Natural killer cell (primary cell): ENCODE measurements at regions not wholly inside any gene's neighbourhood (a gene's known extent, or its start where the extent isn't known, plus 50 kb on each side); places are given as distances from the start of the nearest gene placed in this dataset.

ENCODE experiments used
- ATAC-seq, 3 donors: fragments of 150-1000 bp in 2 of 3; fragments of 200-7000 bp in 1 of 3; cut with Tn5 transposase; 1 replicate in 1 of 3; 2 replicates in 2 of 3; pipeline ENCODE4 v1.10.0; 2021; ENCODE audit warnings: mild to moderate bottlenecking in 2 of 3, moderate library complexity in 2 of 3
- DNase-seq, 2 donors: peaks; one replicate each; pipeline versions ENCODE4 v3.0.0 to v3.0.0-alpha.2; 2013 to 2021; ENCODE audit warnings: mixed read lengths in 1 of 2
- H3K27ac ChIP-seq: one replicate; pipeline ENCODE4 v1.5.1; 2013; ENCODE audit warnings: mild to moderate bottlenecking, low read length
- H3K27me3 ChIP-seq: one replicate; pipeline ENCODE4 v1.6.1; 2013; ENCODE audit warnings: low read length; ENCODE audit not compliant: control insufficient read depth, insufficient read depth
- H3K36me3 ChIP-seq: one replicate; pipeline ENCODE4 v1.6.1; 2013; ENCODE audit warnings: low read length; ENCODE audit not compliant: control insufficient read depth, insufficient read depth
- H3K4me1 ChIP-seq: one replicate; pipeline ENCODE4 v1.6.1; 2013; ENCODE audit warnings: low read length; ENCODE audit not compliant: control insufficient read depth, insufficient read depth
- H3K4me3 ChIP-seq: one replicate; pipeline ENCODE4 v1.5.1; 2013; ENCODE audit warnings: low read length
- H3K9me3 ChIP-seq: one replicate; pipeline ENCODE4 v1.6.1; 2013; ENCODE audit warnings: low read length; ENCODE audit not compliant: control insufficient read depth, insufficient read depth
- H3K27ac Mint-ChIP-seq, 2 donors: one replicate each; pipeline ENCODE4 v1.8.0; 2022; ENCODE audit warnings: mild to moderate bottlenecking in 2 of 2, mixed read lengths in 2 of 2, moderate library complexity in 1 of 2
- H3K27me3 Mint-ChIP-seq, 2 donors: one replicate each; pipeline ENCODE4 v1.8.0; 2022; ENCODE audit warnings: low read depth in 2 of 2, mixed read lengths in 2 of 2
- H3K36me3 Mint-ChIP-seq: one replicate; pipeline ENCODE4 v1.8.0; 2022; ENCODE audit warnings: mixed read lengths
- H3K4me1 Mint-ChIP-seq, 2 donors: one replicate each; pipeline ENCODE4 v1.8.0; 2022; ENCODE audit warnings: mixed read lengths in 2 of 2
- H3K4me3 Mint-ChIP-seq: one replicate; pipeline ENCODE4 v1.8.0; 2022; ENCODE audit warnings: mild to moderate bottlenecking, moderate library complexity, mixed read lengths
- H3K9me3 Mint-ChIP-seq, 2 donors: one replicate each; pipeline ENCODE4 v1.8.0; 2022; ENCODE audit warnings: mixed read lengths in 2 of 2
- WGBS: methylation state at CpG from one replicate; pipeline ENCODE4 v1.1.7; 2013; ENCODE audit warnings: missing lambda C conversion rate; ENCODE audit not compliant: insufficient coverage; 5-methylcytosine and 5-hydroxymethylcytosine counted together
- intact Hi-C: fragments of 100-400 bp; cut with micrococcal nuclease; formaldehyde crosslinking; loops from one replicate; pipeline ENCODE4 v1.14.2; 2022
- TF ChIP-seq, protein P1 (sequence below): fragments of 200-600 bp; IDR thresholded peaks from one replicate; pipeline ENCODE4 v1.8.0; 2022; ENCODE audit warnings: antibody characterized with exemption

DNA sequence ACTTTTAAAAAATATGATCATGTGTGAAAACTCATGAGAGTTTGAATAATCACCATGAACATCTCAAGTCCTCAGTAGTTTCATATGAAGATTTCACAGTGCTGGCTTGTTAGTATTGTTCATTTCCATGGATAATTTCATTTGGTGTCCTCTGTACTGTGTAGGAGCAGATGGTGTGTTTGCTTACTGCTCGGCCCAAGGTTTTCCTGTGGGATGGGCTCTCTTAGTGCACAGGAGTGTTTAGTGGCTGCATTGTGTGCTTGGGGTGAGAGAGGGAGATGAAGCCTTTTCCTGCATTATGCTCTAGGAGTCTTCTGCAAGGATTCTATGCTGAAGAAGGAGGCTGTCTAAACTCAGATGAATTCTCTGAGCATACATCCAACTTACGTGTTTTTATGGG, 270.6 kb downstream of the SOCS6 start:
- WGBS: 90% methylated on average over 2 of the region's 2 CpGs
- TF ChIP-seq, protein P1, sequence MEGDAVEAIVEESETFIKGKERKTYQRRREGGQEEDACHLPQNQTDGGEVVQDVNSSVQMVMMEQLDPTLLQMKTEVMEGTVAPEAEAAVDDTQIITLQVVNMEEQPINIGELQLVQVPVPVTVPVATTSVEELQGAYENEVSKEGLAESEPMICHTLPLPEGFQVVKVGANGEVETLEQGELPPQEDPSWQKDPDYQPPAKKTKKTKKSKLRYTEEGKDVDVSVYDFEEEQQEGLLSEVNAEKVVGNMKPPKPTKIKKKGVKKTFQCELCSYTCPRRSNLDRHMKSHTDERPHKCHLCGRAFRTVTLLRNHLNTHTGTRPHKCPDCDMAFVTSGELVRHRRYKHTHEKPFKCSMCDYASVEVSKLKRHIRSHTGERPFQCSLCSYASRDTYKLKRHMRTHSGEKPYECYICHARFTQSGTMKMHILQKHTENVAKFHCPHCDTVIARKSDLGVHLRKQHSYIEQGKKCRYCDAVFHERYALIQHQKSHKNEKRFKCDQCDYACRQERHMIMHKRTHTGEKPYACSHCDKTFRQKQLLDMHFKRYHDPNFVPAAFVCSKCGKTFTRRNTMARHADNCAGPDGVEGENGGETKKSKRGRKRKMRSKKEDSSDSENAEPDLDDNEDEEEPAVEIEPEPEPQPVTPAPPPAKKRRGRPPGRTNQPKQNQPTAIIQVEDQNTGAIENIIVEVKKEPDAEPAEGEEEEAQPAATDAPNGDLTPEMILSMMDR: no peak

DNA sequence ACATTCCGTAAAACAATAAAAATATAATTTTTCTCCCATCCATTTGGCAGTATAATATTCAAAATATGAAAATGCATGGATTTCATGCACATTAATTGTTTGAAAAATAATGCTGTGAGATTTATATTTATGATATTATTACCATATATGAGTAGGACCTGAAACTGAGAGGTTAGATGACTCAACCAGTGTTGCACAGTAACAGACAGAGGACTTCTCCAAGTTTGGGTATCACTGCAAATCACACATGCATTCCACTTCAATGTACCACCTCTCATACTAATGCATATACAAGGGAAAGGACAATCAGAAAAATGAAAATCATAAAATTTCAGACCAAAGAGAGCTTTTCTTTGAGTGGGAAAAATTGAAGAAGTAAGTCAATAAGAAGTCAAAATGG, 269.5 kb downstream of the SOCS6 start:
- Histone ChIP-seq H3K27ac (no peak overlapping the region), H3K4me3 (no peak overlapping the region), H3K27me3 (no peaks in the 10 kb centered on the region), H3K4me1 (no peaks in the 10 kb centered on the region), H3K9me3 (no peaks in the 10 kb centered on the region), H3K36me3 (no peaks in the 10 kb centered on the region)
- Mint-ChIP-seq H3K27ac (no peak overlapping the region), H3K9me3 (peaks cover 0 to 2% of the 10 kb centered on the region in 2 donors), H3K36me3 (no peaks in the 10 kb centered on the region), H3K4me3 (no peak overlapping the region), H3K27me3 (no peaks in the 10 kb centered on the region), H3K4me1 (no peaks in the 10 kb centered on the region)
- no CpG with 5 or more reads among the region's 1 CpG for WGBS
- TF ChIP-seq, protein P1: no peak
- intact Hi-C loops: no loop called here
- DNase-seq (no peak), ATAC-seq (no peak)

More for the DNA sequence above, 270.6 kb downstream of the SOCS6 start:
- Mint-ChIP-seq H3K9me3 (peaks cover 0 to 2% of the 10 kb centered on the region in 2 donors), H3K27me3 (no peaks in the 10 kb centered on the region), H3K36me3 (no peaks in the 10 kb centered on the region), H3K27ac (no peak overlapping the region), H3K4me1 (no peaks in the 10 kb centered on the region), H3K4me3 (no peak overlapping the region)
- DNase-seq (no peak), ATAC-seq (no peak)
- H3K36me3 ChIP-seq: no peaks in the 10 kb centered on the region
- H3K4me3 ChIP-seq: no peak overlapping the region
- no peaks in the 10 kb centered on the region for H3K27me3 ChIP-seq
- intact Hi-C loops: no loop called here
- no peaks in the 10 kb centered on the region for H3K9me3 ChIP-seq
- H3K4me1 ChIP-seq: no peaks in the 10 kb centered on the region
- H3K27ac ChIP-seq: no peak overlapping the region

DNA sequence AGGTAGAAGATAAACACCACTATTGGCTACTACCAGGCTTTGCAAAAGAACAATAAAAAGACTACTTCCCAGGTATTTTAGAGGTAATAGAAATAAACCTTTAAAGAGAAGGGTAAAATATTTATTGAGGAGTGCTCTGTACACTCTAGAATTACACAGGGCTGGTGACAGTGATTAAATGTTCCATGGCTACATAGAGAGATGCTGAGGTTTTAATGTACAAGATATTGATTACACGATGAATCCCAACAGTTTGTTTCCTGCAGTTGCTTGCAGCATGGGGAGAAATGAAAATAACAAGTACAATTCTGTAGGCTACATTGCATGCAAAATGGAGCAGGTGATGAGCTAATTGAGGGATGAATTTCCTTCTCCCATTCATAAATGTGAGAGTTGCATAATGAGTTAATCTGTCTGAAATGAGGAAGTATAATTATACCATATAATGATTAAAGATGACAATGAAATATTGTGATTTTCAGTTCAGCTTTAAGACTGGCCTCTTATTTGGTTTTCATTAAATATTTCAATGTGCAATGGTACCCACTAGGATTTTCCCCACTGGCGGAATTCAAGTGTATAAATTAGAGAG, 266.1 kb downstream of the SOCS6 start:
- intact Hi-C loops: no loop called here
- no peaks in the 10 kb centered on the region for H3K36me3 Mint-ChIP-seq
- no peak overlapping the region for H3K27ac Mint-ChIP-seq
- Histone ChIP-seq H3K4me3 (no peak overlapping the region), H3K9me3 (no peaks in the 10 kb centered on the region), H3K27ac (no peak overlapping the region), H3K36me3 (no peaks in the 10 kb centered on the region), H3K27me3 (no peaks in the 10 kb centered on the region), H3K4me1 (no peaks in the 10 kb centered on the region)
- no peaks in the 10 kb centered on the region for H3K27me3 Mint-ChIP-seq
- H3K9me3 Mint-ChIP-seq: peaks cover 0 to 2% of the 10 kb centered on the region in 2 donors
- no peak overlapping the region for H3K4me3 Mint-ChIP-seq
- TF ChIP-seq, protein P1: no peak
- ATAC-seq (no peak), DNase-seq (no peak)
- no peaks in the 10 kb centered on the region for H3K4me1 Mint-ChIP-seq
- 77% methylated on average over 2 of the region's 2 CpGs for WGBS

DNA sequence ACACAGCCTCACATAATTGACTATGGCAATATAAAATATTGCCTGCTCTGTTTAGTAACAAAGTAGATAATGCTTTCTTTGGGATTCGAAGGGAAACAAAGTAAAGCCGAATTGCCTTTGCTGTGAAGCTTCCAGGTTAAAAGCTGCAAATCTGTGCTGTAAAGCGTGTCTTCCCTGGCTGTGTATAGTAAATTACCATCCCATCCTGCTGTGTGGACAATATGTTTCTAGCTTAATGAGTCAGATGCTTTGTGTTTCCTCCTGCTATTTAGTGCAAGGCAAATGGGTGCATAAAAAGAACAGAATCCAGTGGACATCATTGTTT, 265.1 kb downstream of the SOCS6 start:
- intact Hi-C loops: no loop called here
- Histone ChIP-seq H3K9me3 (no peaks in the 10 kb centered on the region), H3K27ac (no peak overlapping the region), H3K36me3 (no peaks in the 10 kb centered on the region), H3K4me3 (no peak overlapping the region), H3K4me1 (no peaks in the 10 kb centered on the region), H3K27me3 (no peaks in the 10 kb centered on the region)
- no peaks in the 10 kb centered on the region for H3K4me1 Mint-ChIP-seq
- no peak overlapping the region for H3K27ac Mint-ChIP-seq
- H3K36me3 Mint-ChIP-seq: no peaks in the 10 kb centered on the region
- peaks cover 0 to 4% of the 10 kb centered on the region in 2 donors for H3K9me3 Mint-ChIP-seq
- TF ChIP-seq, protein P1: no peak
- no peak for ATAC-seq
- DNase-seq: no peak
- no peaks in the 10 kb centered on the region for H3K27me3 Mint-ChIP-seq
- WGBS: 81% methylated on average over 3 of the region's 3 CpGs
- no peak overlapping the region for H3K4me3 Mint-ChIP-seq
